Osteocyte (in vitro differentiated cells): ENCODE measurements at regions not wholly inside any gene's neighbourhood (a gene's known extent, or its start where the extent isn't known, plus 50 kb on each side); places are given as distances from the start of the nearest gene placed in this dataset.

Experiments used
- DNase-seq: peaks from one replicate; pipeline ENCODE4 v3.0.0; 2021; ENCODE audit warnings: mixed read lengths; ENCODE audit not compliant: unreplicated experiment; ENCODE audit errors: extremely low spot score
- H3K27ac Mint-ChIP-seq: one replicate; pipeline ENCODE4 v1.8.0; 2021; ENCODE audit warnings: mild to moderate bottlenecking, mixed read lengths; ENCODE audit not compliant: unreplicated experiment
- H3K27me3 Mint-ChIP-seq: one replicate; pipeline ENCODE4 v1.8.0; 2021; ENCODE audit warnings: mixed read lengths; ENCODE audit not compliant: unreplicated experiment
- H3K36me3 Mint-ChIP-seq: one replicate; pipeline ENCODE4 v1.8.0; 2021; ENCODE audit warnings: mixed read lengths; ENCODE audit not compliant: unreplicated experiment
- H3K4me1 Mint-ChIP-seq: one replicate; pipeline ENCODE4 v1.8.0; 2021; ENCODE audit warnings: mixed read lengths; ENCODE audit not compliant: unreplicated experiment
- H3K4me3 Mint-ChIP-seq: one replicate; pipeline ENCODE4 v1.8.0; 2021; ENCODE audit warnings: mild to moderate bottlenecking, moderate library complexity, mixed read lengths; ENCODE audit not compliant: unreplicated experiment
- H3K9me3 Mint-ChIP-seq: one replicate; pipeline ENCODE4 v1.8.0; 2021; ENCODE audit warnings: mixed read lengths; ENCODE audit not compliant: unreplicated experiment
- TF ChIP-seq, protein P1 (sequence below): fragments of 200-600 bp; sonication (generic); IDR thresholded peaks from 2 replicates; pipeline ENCODE4 v1.5.0; 2021; ENCODE audit warnings: antibody characterized with exemption, mild to moderate bottlenecking, moderate library complexity

DNA sequence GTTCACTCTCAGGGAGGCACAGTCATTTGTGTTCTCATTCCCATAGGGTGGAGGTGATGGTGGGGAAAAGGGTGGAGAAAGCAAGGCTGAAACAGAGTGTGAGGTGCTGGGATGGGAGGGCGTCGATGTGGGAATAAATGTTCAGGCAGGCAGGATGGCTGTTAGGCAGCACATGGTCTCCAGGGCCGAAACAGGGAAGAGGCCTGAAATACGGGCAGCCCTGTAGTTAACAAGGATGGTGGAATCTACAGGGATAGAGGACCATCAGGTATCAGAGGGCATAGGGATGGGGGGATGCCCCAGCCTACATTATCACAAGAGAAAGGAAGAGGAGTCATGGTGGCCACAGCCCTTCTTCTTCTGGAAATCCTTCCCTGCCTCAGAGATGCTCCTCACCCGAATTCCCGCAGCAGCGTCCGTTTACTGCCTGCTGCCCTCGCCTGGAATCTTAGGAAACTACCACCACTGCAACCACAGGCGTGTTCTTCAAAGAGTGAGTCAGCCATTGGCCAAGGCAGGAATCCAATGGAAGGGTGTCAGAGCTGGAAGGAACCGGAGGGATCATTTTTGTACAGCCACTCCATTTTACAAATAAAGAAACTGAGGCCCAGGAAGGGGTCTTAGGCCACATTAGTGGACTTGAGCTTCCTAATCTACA, 49.7 kb upstream of the POMGNT2 start:
- Mint-ChIP-seq H3K27me3 (peaks cover 36% of the 10 kb centered on the region), H3K9me3 (no peaks in the 10 kb centered on the region), H3K36me3 (no peaks in the 10 kb centered on the region), H3K4me1 (peaks cover 3% of the 10 kb centered on the region), H3K27ac (no peak overlapping the region), H3K4me3 (no peak overlapping the region)
- DNase-seq: no peak
- TF ChIP-seq, protein P1, sequence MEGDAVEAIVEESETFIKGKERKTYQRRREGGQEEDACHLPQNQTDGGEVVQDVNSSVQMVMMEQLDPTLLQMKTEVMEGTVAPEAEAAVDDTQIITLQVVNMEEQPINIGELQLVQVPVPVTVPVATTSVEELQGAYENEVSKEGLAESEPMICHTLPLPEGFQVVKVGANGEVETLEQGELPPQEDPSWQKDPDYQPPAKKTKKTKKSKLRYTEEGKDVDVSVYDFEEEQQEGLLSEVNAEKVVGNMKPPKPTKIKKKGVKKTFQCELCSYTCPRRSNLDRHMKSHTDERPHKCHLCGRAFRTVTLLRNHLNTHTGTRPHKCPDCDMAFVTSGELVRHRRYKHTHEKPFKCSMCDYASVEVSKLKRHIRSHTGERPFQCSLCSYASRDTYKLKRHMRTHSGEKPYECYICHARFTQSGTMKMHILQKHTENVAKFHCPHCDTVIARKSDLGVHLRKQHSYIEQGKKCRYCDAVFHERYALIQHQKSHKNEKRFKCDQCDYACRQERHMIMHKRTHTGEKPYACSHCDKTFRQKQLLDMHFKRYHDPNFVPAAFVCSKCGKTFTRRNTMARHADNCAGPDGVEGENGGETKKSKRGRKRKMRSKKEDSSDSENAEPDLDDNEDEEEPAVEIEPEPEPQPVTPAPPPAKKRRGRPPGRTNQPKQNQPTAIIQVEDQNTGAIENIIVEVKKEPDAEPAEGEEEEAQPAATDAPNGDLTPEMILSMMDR: peak; percentile 60
